ENCODE measurements at regions not wholly inside any gene's neighbourhood (a gene's known extent, or its start where the extent isn't known, plus 50 kb on each side); places are given as distances from the start of the nearest gene placed in this dataset.
"Not testable (repeated sequence)": the region's sequence is repeated elsewhere in the genome, so short reads cannot be mapped to it uniquely, and the experiment has no call there.

- no peak overlapping the region for H4K12ac ChIP-seq (ENCODE audit: low read depth, low read length)
- H2BK12ac ChIP-seq (ENCODE audit: low read length) = no peak overlapping the region
- no peak overlapping the region for H2BK5ac ChIP-seq (ENCODE audit: low read depth, low read length, poor library complexity)
- no peak overlapping the region for H2BK120ac ChIP-seq (ENCODE audit: insufficient read depth, low read length, poor library complexity)
- H3K9ac ChIP-seq (ENCODE audit: low read length) = no peak overlapping the region
- H3K18ac ChIP-seq (ENCODE audit: low read length) = no peak overlapping the region
- H4K91ac ChIP-seq (ENCODE audit: low read depth, low read length) = no peak overlapping the region
- WGBS (ENCODE audit: extremely low coverage, insufficient coverage, insufficient read length) = no CpG with 5 or more reads among the region's 3 CpGs
- H4K8ac ChIP-seq (ENCODE audit: low read depth, low read length) = no peak overlapping the region
- no peak overlapping the region for H2AFZ ChIP-seq (ENCODE audit: insufficient read depth, low read length, poor library complexity)
- no peak overlapping the region for H2AK5ac ChIP-seq (ENCODE audit: low read length)
- H3K27me3 ChIP-seq (ENCODE audit: insufficient read depth, low read length) = no peaks in the 10 kb centered on the region
- no peaks in the 10 kb centered on the region for H3K4me1 ChIP-seq (ENCODE audit: control insufficient read depth in 1 of 2, insufficient read depth in 2 of 2, low read length in 2 of 2)
- H3K14ac ChIP-seq (ENCODE audit: low read length) = no peak overlapping the region
- no peak overlapping the region for H3K4me2 ChIP-seq (ENCODE audit: low read length)
- H3K9me3 ChIP-seq (ENCODE audit: insufficient read depth, low read depth, low read length) = no peaks in the 10 kb centered on the region
- no peaks in the 10 kb centered on the region for H3K79me2 ChIP-seq (ENCODE audit: control insufficient read depth, insufficient read depth, low read length, poor library complexity)
- no peak overlapping the region for H3K27ac ChIP-seq (ENCODE audit: low read depth, low read length)
- no peaks in the 10 kb centered on the region for H3K79me1 ChIP-seq (ENCODE audit: low read length)
- no peak overlapping the region for H3K23ac ChIP-seq (ENCODE audit: low read length)
- H3K36me3 ChIP-seq (ENCODE audit: control insufficient read depth in 1 of 2, insufficient read depth in 2 of 2, low read length in 2 of 2) = no peaks in the 10 kb centered on the region
- no peak overlapping the region for H3K4me3 ChIP-seq (ENCODE audit: low read depth, low read length)
- no peak for DNase-seq
- no peak overlapping the region for H3K4ac ChIP-seq (ENCODE audit: low read depth, low read length)
Observed at GRCh38 chr1:189803364-189803763, 674.3 kb downstream of the BRINP3 start.

DNA sequence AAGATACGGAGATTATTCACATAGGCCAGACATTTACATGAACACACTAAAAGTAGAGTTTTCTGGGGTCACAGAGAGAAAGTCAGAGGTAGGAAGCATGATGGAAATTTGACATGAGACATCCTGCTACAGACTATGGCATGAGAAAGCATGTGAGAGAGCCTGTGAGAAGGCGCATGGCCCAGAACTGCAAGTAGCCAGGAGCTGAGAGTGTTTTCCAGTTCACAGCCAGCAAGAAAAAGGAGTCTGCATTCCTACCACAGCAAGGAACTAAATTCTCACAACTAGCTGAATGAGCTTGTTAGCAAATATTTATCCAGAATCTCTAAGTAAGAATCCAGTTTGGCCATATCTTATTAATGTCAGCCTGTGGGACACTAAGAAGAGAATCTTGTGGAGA, 673.3 kb downstream of the BRINP3 start:
- no peaks in the 10 kb centered on the region for H3K79me2 ChIP-seq (ENCODE audit: control insufficient read depth, insufficient read depth, low read length, poor library complexity)
- H3K4ac ChIP-seq (ENCODE audit: low read depth, low read length) = no peak overlapping the region
- H3K4me3 ChIP-seq (ENCODE audit: low read depth, low read length) = no peak overlapping the region
- H3K4me2 ChIP-seq (ENCODE audit: low read length) = no peak overlapping the region
- no peaks in the 10 kb centered on the region for H3K36me3 ChIP-seq (ENCODE audit: control insufficient read depth in 1 of 2, insufficient read depth in 2 of 2, low read length in 2 of 2)
- no peak overlapping the region for H2AFZ ChIP-seq (ENCODE audit: insufficient read depth, low read length, poor library complexity)
- H3K9me3 ChIP-seq (ENCODE audit: insufficient read depth, low read depth, low read length) = no peaks in the 10 kb centered on the region
- no peak overlapping the region for H2AK5ac ChIP-seq (ENCODE audit: low read length)
- no peak overlapping the region for H3K27ac ChIP-seq (ENCODE audit: low read depth, low read length)
- H2BK5ac ChIP-seq (ENCODE audit: low read depth, low read length, poor library complexity) = no peak overlapping the region
- no peak overlapping the region for H2BK120ac ChIP-seq (ENCODE audit: insufficient read depth, low read length, poor library complexity)
- H4K91ac ChIP-seq (ENCODE audit: low read depth, low read length) = no peak overlapping the region
- no peaks in the 10 kb centered on the region for H3K27me3 ChIP-seq (ENCODE audit: insufficient read depth, low read length)
- no peak overlapping the region for H2BK12ac ChIP-seq (ENCODE audit: low read length)
- H3K23ac ChIP-seq (ENCODE audit: low read length) = no peak overlapping the region
- H3K4me1 ChIP-seq (ENCODE audit: control insufficient read depth in 1 of 2, insufficient read depth in 2 of 2, low read length in 2 of 2) = no peaks in the 10 kb centered on the region
- H3K14ac ChIP-seq (ENCODE audit: low read length) = no peak overlapping the region
- no peak overlapping the region for H4K12ac ChIP-seq (ENCODE audit: low read depth, low read length)
- no peaks in the 10 kb centered on the region for H3K79me1 ChIP-seq (ENCODE audit: low read length)
- no peak overlapping the region for H4K8ac ChIP-seq (ENCODE audit: low read depth, low read length)
- H3K18ac ChIP-seq (ENCODE audit: low read length) = no peak overlapping the region
- no peak for DNase-seq
- H3K9ac ChIP-seq (ENCODE audit: low read length) = no peak overlapping the region
- no CpG with 5 or more reads among the region's 2 CpGs for WGBS (ENCODE audit: extremely low coverage, insufficient coverage, insufficient read length)

DNA sequence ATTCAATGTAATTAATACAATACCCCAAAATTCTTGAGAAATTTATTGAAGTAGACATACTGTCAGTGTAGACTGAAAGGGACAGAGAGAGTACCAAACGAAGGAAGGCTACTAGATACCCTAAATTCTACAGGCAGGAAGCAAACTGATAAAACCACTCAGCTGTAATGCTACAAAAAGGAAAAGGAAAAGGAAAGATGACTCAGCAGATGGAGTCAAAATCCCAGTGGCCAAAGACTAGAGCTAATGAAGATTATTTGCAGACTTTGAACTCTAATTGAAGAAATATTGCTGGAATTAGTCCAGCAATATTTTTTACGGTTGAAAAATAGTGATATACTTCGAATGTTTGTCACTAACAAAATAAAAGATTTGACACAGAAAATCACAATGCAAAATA, 671.9 kb downstream of the BRINP3 start:
- DNase-seq = no peak
- Histone ChIP-seq H2BK120ac (ENCODE audit: insufficient read depth, low read length, poor library complexity) (no peak overlapping the region), H4K91ac (ENCODE audit: low read depth, low read length) (no peak overlapping the region), H3K14ac (ENCODE audit: low read length) (no peak overlapping the region), H3K79me2 (ENCODE audit: control insufficient read depth, insufficient read depth, low read length, poor library complexity) (no peaks in the 10 kb centered on the region), H3K27ac (ENCODE audit: low read depth, low read length) (no peak overlapping the region), H3K79me1 (ENCODE audit: low read length) (no peaks in the 10 kb centered on the region), H3K4me2 (ENCODE audit: low read length) (no peak overlapping the region), H2AFZ (ENCODE audit: insufficient read depth, low read length, poor library complexity) (no peak overlapping the region), H3K4me1 (ENCODE audit: control insufficient read depth in 1 of 2, insufficient read depth in 2 of 2, low read length in 2 of 2) (no peaks in the 10 kb centered on the region), H2BK5ac (ENCODE audit: low read depth, low read length, poor library complexity) (no peak overlapping the region), H4K12ac (ENCODE audit: low read depth, low read length) (no peak overlapping the region), H3K36me3 (ENCODE audit: control insufficient read depth in 1 of 2, insufficient read depth in 2 of 2, low read length in 2 of 2) (no peaks in the 10 kb centered on the region), H3K18ac (ENCODE audit: low read length) (no peak overlapping the region), H3K23ac (ENCODE audit: low read length) (no peak overlapping the region), H4K8ac (ENCODE audit: low read depth, low read length) (no peak overlapping the region), H3K9me3 (ENCODE audit: insufficient read depth, low read depth, low read length) (no peaks in the 10 kb centered on the region), H2AK5ac (ENCODE audit: low read length) (no peak overlapping the region), H3K27me3 (ENCODE audit: insufficient read depth, low read length) (no peaks in the 10 kb centered on the region), H3K4me3 (ENCODE audit: low read depth, low read length) (no peak overlapping the region), H2BK12ac (ENCODE audit: low read length) (no peak overlapping the region), H3K9ac (ENCODE audit: low read length) (no peak overlapping the region), H3K4ac (ENCODE audit: low read depth, low read length) (no peak overlapping the region)
- WGBS (ENCODE audit: extremely low coverage, insufficient coverage, insufficient read length) = no CpG with 5 or more reads among the region's 3 CpGs

DNA sequence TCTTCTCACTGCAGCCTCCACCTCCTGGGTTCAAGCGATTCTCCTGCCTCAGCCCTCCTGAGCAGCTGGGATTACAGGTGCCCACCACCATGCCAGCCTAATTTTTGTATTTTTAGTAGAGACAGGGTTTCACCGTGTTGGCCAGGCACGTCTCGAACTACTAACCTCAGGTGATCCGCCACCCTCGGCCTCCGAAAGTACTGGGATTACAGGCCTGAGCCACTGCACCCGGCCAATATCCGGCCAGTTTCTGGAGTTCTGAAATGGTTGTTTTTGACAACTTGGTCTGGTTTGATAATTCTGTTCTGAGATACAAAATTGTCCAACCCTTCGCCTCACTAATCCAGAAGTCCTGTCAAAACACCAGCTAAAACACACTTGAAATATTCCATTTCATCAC, 667.0 kb downstream of the BRINP3 start:
- not testable (repeated sequence) for H4K12ac ChIP-seq (ENCODE audit: low read depth, low read length); H3K4ac ChIP-seq (ENCODE audit: low read depth, low read length); H3K9me3 ChIP-seq (ENCODE audit: insufficient read depth, low read depth, low read length); H3K4me1 ChIP-seq (ENCODE audit: control insufficient read depth in 1 of 2, insufficient read depth in 2 of 2, low read length in 2 of 2); H2AFZ ChIP-seq (ENCODE audit: insufficient read depth, low read length, poor library complexity); H3K27me3 ChIP-seq (ENCODE audit: insufficient read depth, low read length); H3K4me3 ChIP-seq (ENCODE audit: low read depth, low read length); H3K79me1 ChIP-seq (ENCODE audit: low read length); DNase-seq; H3K18ac ChIP-seq (ENCODE audit: low read length); H3K4me2 ChIP-seq (ENCODE audit: low read length); H2BK5ac ChIP-seq (ENCODE audit: low read depth, low read length, poor library complexity); H3K36me3 ChIP-seq (ENCODE audit: control insufficient read depth in 1 of 2, insufficient read depth in 2 of 2, low read length in 2 of 2); H2BK120ac ChIP-seq (ENCODE audit: insufficient read depth, low read length, poor library complexity); H3K14ac ChIP-seq (ENCODE audit: low read length); H2BK12ac ChIP-seq (ENCODE audit: low read length); H3K27ac ChIP-seq (ENCODE audit: low read depth, low read length); H3K9ac ChIP-seq (ENCODE audit: low read length); H3K79me2 ChIP-seq (ENCODE audit: control insufficient read depth, insufficient read depth, low read length, poor library complexity); H4K91ac ChIP-seq (ENCODE audit: low read depth, low read length); H2AK5ac ChIP-seq (ENCODE audit: low read length); H3K23ac ChIP-seq (ENCODE audit: low read length); H4K8ac ChIP-seq (ENCODE audit: low read depth, low read length)
- WGBS (ENCODE audit: extremely low coverage, insufficient coverage, insufficient read length) = no CpG with 5 or more reads among the region's 10 CpGs

Data from trophoblast cell (in vitro differentiated cells and primary cell).